ENCODE measurements at regions not wholly inside any gene's neighbourhood (a gene's known extent, or its start where the extent isn't known, plus 50 kb on each side); places are given as distances from the start of the nearest gene placed in this dataset.
A peak's percentile ranks its signal among the peaks of the same experiment; 100 is the strongest.
"Not testable (repeated sequence)": the region's sequence is repeated elsewhere in the genome, so short reads cannot be mapped to it uniquely, and the experiment has no call there.

- DNase-seq, result no peak
These were observed 88.8 kb upstream of the PAM start for GRCh38 chr5:102666164-102666946.

GRCh38 chr5:102668220-102668932 lies 86.7 kb upstream of the PAM start:
- peak in 1 of 2 experiments; percentile 74 for DNase-seq

GRCh38 chr5:102670224-102670836 lies 84.8 kb upstream of the PAM start:
- DNase-seq, result no peak

- not testable (repeated sequence) for DNase-seq
These were observed 83.9 kb upstream of the PAM start for GRCh38 chr5:102671033-102671734.

- DNase-seq, result no peak
These were observed 76.6 kb upstream of the PAM start for GRCh38 chr5:102678267-102679058.

DNA sequence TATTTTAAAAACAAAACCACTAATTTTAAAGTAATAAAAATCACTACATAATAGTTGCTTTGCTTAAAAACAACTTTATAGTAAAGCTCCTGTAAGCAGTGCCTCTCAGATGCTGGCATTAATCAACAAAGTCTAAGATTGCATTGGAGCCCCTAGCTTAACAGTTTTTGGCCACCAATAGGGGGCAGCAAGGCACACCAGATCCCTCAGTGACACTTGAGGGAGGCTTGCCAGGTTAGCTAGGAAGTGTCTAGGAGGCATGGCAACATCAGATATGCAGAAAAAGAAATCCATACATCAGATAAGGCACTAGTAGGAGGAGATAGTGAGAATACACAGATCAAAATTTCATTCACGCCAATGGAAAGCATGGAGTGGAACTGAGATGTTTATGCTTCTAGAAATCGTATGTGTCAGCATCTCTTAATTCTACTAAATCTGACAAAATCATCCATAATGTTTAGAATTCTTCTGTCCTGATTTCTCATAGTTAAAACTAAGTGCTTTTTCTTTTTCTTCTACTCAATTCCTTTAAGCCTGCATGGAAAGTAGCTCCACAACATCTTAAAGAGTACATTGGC lies 73.6 kb upstream of the PAM start:
- peak; percentile 53 to 84 for DNase-seq

DNA sequence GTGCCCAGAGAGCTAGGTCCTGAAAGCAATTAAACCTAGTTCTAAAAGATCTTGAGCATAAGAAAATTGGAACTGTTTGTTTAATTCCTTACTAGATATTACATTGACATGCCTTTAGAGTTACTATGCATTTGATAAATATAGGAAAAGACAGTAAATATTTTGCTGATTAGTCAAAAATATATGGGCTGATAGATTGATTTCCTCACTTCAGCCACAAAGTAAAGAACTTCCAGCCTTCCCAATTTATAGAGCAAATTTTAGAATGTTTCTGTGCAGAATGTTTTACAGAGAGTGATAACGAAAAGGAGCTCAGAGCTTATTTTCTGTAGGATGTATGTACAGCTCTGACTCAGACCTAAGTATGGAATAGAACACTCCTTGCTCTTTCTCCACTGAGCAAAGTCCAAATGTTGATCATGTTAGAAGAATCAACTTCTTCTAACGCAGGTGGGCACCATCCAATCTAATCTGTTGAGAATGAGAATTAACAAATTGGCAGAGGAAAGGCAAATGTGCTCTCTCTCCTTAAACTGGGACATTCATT lies 72.9 kb upstream of the PAM start:
- DNase-seq, result no peak

GRCh38 chr5:102688076-102688475 lies 67.0 kb upstream of the PAM start:
- not testable (repeated sequence) for DNase-seq

GRCh38 chr5:102688581-102689342 lies 66.3 kb upstream of the PAM start:
- DNase-seq, result not testable (repeated sequence)

GRCh38 chr5:102690910-102691309 lies 64.2 kb upstream of the PAM start:
- no peak for DNase-seq

- no peak for DNase-seq
These were observed 63.7 kb upstream of the PAM start for GRCh38 chr5:102691434-102691833.

DNA sequence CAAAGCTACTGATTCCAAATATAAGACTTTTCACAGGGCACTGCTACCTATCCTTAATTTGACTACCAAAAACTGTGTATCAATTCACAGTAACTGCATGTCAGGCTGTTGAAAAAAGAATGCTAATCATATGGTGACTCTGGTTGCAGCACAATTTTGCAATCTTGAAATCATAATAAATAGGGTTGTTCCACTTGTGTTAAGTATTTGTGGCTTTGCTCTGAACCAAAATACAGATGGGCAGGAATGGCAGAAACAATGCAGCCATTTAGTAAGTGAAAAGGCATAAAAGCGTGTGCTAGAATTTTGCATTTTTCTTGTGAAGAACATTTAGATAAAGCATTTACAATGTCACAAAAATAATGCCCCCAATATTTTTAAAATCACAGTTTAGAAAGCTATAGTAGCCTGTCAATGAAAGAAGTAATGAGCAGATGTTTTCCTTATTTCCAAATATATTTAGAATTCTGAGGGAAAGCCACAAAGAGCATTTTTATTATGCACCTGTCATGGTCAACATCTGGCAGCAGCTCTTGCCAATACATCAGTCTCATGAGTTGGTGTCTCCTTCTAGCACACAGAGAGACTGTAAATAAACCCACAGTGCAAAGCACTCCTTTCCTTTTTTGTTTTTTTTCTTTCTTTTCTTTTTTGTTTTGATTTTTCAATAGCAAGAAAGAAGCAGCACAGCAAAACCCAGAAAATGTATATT lies 54.8 kb upstream of the PAM start:
- no peak for DNase-seq

DNA sequence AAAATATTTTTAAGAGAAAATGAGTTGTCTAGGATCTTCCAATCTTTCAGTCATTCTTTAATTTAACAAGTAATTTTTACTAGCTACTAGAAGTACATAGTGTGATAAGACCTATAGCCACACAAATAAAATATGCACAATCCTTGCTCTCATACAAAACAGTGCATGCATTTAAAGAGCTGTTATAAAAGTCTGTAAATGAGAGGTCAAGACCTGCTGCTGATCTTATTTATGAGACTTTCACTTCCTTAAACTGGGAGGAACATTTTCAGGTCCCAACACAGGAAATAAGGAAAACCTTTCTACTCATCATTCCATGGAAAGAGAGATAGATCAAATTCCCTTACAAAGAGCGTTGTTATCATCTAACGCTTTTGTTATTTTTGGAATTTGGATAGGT lies 54.2 kb upstream of the PAM start:
- no peak for DNase-seq

GRCh38 chr5:102701748-102702147 lies 53.4 kb upstream of the PAM start:
- no peak for DNase-seq
